Heart left ventricle (tissue), 13 donors: ENCODE measurements at regions not wholly inside any gene's neighbourhood (a gene's known extent, or its start where the extent isn't known, plus 50 kb on each side); places are given as distances from the start of the nearest gene placed in this dataset.
"Not testable (repeated sequence)": the region's sequence is repeated elsewhere in the genome, so short reads cannot be mapped to it uniquely, and the experiment has no call there.

Experiments used
- CTCF ChIP-seq, 12 donors: fragments of 200-600 bp; sonication (generic) in 4 of 12; IDR thresholded peaks; one replicate each; pipeline versions ENCODE4 v1.5.0 to v1.8.0; 2018 to 2022; ENCODE audit warnings: antibody characterized with exemption in 12 of 12, mild to moderate bottlenecking in 5 of 12
- POLR2A ChIP-seq, 2 donors: fragments of 450-650 bp; IDR thresholded peaks; one replicate each; pipeline ENCODE4 v1.6.1; 2017; ENCODE audit warnings: antibody characterized with exemption in 2 of 2, mild to moderate bottlenecking in 2 of 2, moderate library complexity in 2 of 2
- donor health status: ischemic (EF 13 %, LVEDD 7.1; RV severe dilation, severe dysfunction).
- donor health status: DM: no; HTN: yes; CAD: no.
- donor health status: DM: no; HTN: no; CAD: no.
- donor health status: ischemic (EF 25% LVEDD 6.9; RV normal size, moderate dysfunction).
- donor health status: ischemic (EF 25% LVEDD 5.7; RV mildly dilated, moderate dysfunction).
- donor health status: ischemic (EF 35%, LVEDD 5.7; RV mildly dilated, moderate dysfunction).
- donor health status: nonischemic (EF 11% LVEDD 7.7; RV severe dilation, severe dysfunction).
- donor health status: DM: yes; HTN: yes; CAD: no.
- donor health status: PGD.
- donor health status: ischemic (EF 29% LVEDD 5.4; RV normal size, mild dysfunction).
- donor health status: nonischemic (EF 23%, LVEDD 6.1; RV moderate dilation, normal function).

GRCh38 chr21:9783587-9783986, 737.8 kb upstream of the TPTE start:
- not testable (repeated sequence) for TF ChIP-seq POLR2A, CTCF (IDR thresholded peaks at IDR 0.05)
